PC-3 (cell line): ENCODE measurements at regions not wholly inside any gene's neighbourhood (a gene's known extent, or its start where the extent isn't known, plus 50 kb on each side); places are given as distances from the start of the nearest gene placed in this dataset.

ENCODE experiments used
- ATAC-seq: fragments of 200-7000 bp; cut with Tn5 transposase; 2 replicates; pipeline ENCODE4 v1.9.1; 2020; ENCODE audit warnings: mild to moderate bottlenecking, moderate library complexity
- BruUV-seq: library from RNA; stranded (reverse); fragments of 400-500 nt; replicated peaks from 2 replicates; lab custom pipeline; 2021; lab: Mats Ljungman, UMichigan
- CTCF ChIA-PET: fragments of 300-600 bp; sonication (Branson Sonifier 250); formaldehyde crosslinking; loops from one replicate; lab custom pipeline; 2022; ENCODE audit warnings: antibody characterized with exemption; lab: Charles Lee
- POLR2A ChIA-PET: fragments of 300-600 bp; sonication (Branson Sonifier 250); formaldehyde crosslinking; loops from one replicate; lab custom pipeline; 2022; ENCODE audit warnings: antibody characterized with exemption; ENCODE audit not compliant: unreplicated experiment; lab: Charles Lee
- DNase-seq: peaks from one replicate; pipeline ENCODE4 v3.0.0-alpha.2; 2015
- H2AFZ ChIP-seq: fragments of 300-600 bp; sonication (generic); 2 replicates; pipeline ENCODE4 v1.6.0; 2016; ENCODE audit warnings: antibody characterized with exemption, low read length
- H3F3A ChIP-seq: fragments of 300-600 bp; sonication (generic); one replicate; pipeline ENCODE4 v1.6.0; 2017; ENCODE audit warnings: antibody characterized with exemption, low read length, control low read depth, mild to moderate bottlenecking; ENCODE audit not compliant: unreplicated experiment
- H3K27ac ChIP-seq: fragments of 300-600 bp; sonication (generic); 2 replicates; pipeline ENCODE4 v1.5.1; 2016; ENCODE audit warnings: mild to moderate bottlenecking, low read length
- H3K27me3 ChIP-seq: fragments of 300-600 bp; sonication (generic); 2 replicates; pipeline ENCODE4 v1.6.1; 2016; ENCODE audit warnings: low read length, mixed read lengths
- H3K36me3 ChIP-seq: fragments of 300-600 bp; sonication (generic); 2 replicates; pipeline ENCODE4 v1.6.1; 2016; ENCODE audit warnings: low read depth, mixed run types, low read length, mixed read lengths
- H3K4me1 ChIP-seq: fragments of 300-600 bp; sonication (generic); 2 replicates; pipeline ENCODE4 v1.5.1; 2016; ENCODE audit warnings: low read length; ENCODE audit not compliant: insufficient read depth
- H3K4me2 ChIP-seq: fragments of 300-600 bp; sonication (generic); 2 replicates; pipeline ENCODE4 v1.6.0; 2016; ENCODE audit warnings: low read length
- H3K4me3 ChIP-seq: fragments of 300-600 bp; sonication (generic); 2 replicates; pipeline ENCODE4 v1.5.1; 2016; ENCODE audit warnings: mild to moderate bottlenecking, low read length, mixed read lengths
- H3K79me2 ChIP-seq: fragments of 300-600 bp; sonication (generic); 2 replicates; pipeline ENCODE4 v1.6.1; 2017; ENCODE audit warnings: low read length, mixed read lengths
- H3K9ac ChIP-seq: fragments of 300-600 bp; sonication (generic); 2 replicates; pipeline ENCODE4 v1.6.0; 2016; ENCODE audit warnings: mild to moderate bottlenecking, low read length
- H3K9me2 ChIP-seq: fragments of 300-600 bp; sonication (generic); replicated peaks from 2 replicates; pipeline ENCODE4 v1.6.1; 2016; ENCODE audit warnings: mixed run types, low read length, mixed read lengths
- H3K9me3 ChIP-seq: fragments of 300-600 bp; sonication (generic); 2 replicates; pipeline ENCODE4 v1.6.1; 2016; ENCODE audit warnings: low read length, mixed read lengths
- H4K20me1 ChIP-seq: fragments of 300-600 bp; sonication (generic); 2 replicates; pipeline ENCODE4 v1.6.1; 2016; ENCODE audit warnings: low read length, mixed read lengths
- EZH2 ChIP-seq: fragments of 300-600 bp; sonication (generic); IDR thresholded peaks from one replicate; pipeline ENCODE4 v1.6.1; 2017; ENCODE audit warnings: antibody characterized with exemption, mild to moderate bottlenecking, low read length; ENCODE audit not compliant: unreplicated experiment
- EZH2phosphoT487 ChIP-seq: fragments of 300-600 bp; sonication (generic); IDR thresholded peaks from 2 replicates; pipeline ENCODE4 v1.6.1; 2018; ENCODE audit warnings: mild to moderate bottlenecking, antibody characterized with exemption, low read length, borderline replicate concordance
- intact Hi-C: fragments of 100-400 bp; cut with micrococcal nuclease; formaldehyde crosslinking; loops from 2 replicates; pipeline ENCODE4 v1.9.0; 2023
- TF ChIP-seq, protein P1 (sequence below): fragments of 300-600 bp; sonication (generic); conservative IDR thresholded peaks from 2 replicates; pipeline ENCODE4 v1.5.1; 2017; ENCODE audit warnings: antibody characterized with exemption, low read depth, mild to moderate bottlenecking, low read length

DNA sequence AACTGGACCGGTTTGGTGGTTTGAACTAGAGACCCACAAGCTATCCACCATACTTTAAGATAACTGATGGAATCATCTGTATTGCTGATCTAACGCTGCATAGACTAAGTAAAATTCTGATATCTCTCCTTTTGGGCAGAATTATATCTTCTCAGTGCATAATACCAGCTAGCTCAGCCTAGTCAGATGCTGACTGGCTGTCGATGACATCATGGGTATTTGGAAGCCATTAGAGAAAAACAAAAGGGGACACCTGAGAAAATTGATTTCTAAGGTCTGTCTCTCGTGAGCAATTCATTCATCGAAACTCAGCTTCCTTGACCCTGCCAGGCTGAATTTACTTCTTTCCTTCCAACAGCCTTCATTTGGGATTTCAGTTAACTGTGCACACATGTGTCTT, 263.0 kb upstream of the CCL2 start:
- TF ChIP-seq EZH2, result no peak
- TF ChIP-seq, protein P1, sequence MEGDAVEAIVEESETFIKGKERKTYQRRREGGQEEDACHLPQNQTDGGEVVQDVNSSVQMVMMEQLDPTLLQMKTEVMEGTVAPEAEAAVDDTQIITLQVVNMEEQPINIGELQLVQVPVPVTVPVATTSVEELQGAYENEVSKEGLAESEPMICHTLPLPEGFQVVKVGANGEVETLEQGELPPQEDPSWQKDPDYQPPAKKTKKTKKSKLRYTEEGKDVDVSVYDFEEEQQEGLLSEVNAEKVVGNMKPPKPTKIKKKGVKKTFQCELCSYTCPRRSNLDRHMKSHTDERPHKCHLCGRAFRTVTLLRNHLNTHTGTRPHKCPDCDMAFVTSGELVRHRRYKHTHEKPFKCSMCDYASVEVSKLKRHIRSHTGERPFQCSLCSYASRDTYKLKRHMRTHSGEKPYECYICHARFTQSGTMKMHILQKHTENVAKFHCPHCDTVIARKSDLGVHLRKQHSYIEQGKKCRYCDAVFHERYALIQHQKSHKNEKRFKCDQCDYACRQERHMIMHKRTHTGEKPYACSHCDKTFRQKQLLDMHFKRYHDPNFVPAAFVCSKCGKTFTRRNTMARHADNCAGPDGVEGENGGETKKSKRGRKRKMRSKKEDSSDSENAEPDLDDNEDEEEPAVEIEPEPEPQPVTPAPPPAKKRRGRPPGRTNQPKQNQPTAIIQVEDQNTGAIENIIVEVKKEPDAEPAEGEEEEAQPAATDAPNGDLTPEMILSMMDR, result no peak
- no peak for TF ChIP-seq EZH2phosphoT487
- no peaks in the 10 kb centered on the region for H3K27me3 ChIP-seq
- H3F3A ChIP-seq, result no peaks in the 10 kb centered on the region
- no peaks in the 10 kb centered on the region for H4K20me1 ChIP-seq
- intact Hi-C loops, result no loop called here
- H3K36me3 ChIP-seq, result no peaks in the 10 kb centered on the region
- ChIA-PET POLR2A (no interaction called here), CTCF (no interaction called here)
- no peaks in the 10 kb centered on the region for H3K9me3 ChIP-seq
- H3K27ac ChIP-seq, result no peak overlapping the region
- H3K4me3 ChIP-seq, result no peak overlapping the region
- no peak overlapping the region for H3K4me2 ChIP-seq
- no peaks in the 10 kb centered on the region for H3K4me1 ChIP-seq
- H3K9ac ChIP-seq, result no peak overlapping the region
- no peaks in the 10 kb centered on the region for H3K79me2 ChIP-seq
- ATAC-seq (no peak), DNase-seq (no peak)
- H2AFZ ChIP-seq, result no peak overlapping the region
- no peaks in the 10 kb centered on the region for H3K9me2 ChIP-seq
- no TSS peak for BruUV-seq

DNA sequence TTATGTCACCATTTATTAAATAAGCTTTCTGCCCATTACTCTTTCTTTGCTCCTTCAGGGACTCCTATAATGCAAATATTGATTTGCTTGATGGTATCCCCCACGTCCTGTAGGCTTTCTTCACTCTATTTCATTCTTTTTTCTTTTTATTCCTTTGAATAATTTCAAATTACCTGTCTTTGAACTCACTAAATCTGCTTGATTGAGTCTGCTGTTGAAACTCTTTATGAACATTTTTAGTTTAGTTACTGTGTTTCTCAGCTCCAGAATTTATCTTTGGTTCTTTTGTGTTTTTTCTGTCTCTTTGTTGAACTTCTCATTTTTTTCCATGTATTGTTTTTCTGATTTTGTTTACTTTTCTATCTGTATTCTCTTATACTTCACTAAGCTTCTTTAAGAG, 254.4 kb upstream of the CCL2 start:
- no TSS peak for BruUV-seq
- no peak for ATAC-seq
- H3K4me3 ChIP-seq, result no peak overlapping the region
- H3K4me1 ChIP-seq, result no peaks in the 10 kb centered on the region
- intact Hi-C loops, result no loop called here
- H4K20me1 ChIP-seq, result no peaks in the 10 kb centered on the region
- no peaks in the 10 kb centered on the region for H3K9me2 ChIP-seq
- H3K9me3 ChIP-seq, result 0 out of 2 replicates have a peak, but pooled peaks cover 3% of the 10 kb centered on the region
- H3K27ac ChIP-seq, result no peak overlapping the region
- no peak for DNase-seq
- no peak overlapping the region for H3K4me2 ChIP-seq
- H3F3A ChIP-seq, result no peaks in the 10 kb centered on the region
- POLR2A ChIA-PET, result no interaction called here
- no peak overlapping the region for H3K9ac ChIP-seq
- H3K36me3 ChIP-seq, result no peaks in the 10 kb centered on the region
- no peaks in the 10 kb centered on the region for H3K79me2 ChIP-seq
- H3K27me3 ChIP-seq, result no peaks in the 10 kb centered on the region
- TF ChIP-seq EZH2, result no peak
- TF ChIP-seq EZH2phosphoT487, result no peak
- TF ChIP-seq, protein P1, result no peak
- no peak overlapping the region for H2AFZ ChIP-seq
- CTCF ChIA-PET, result no interaction called here

DNA sequence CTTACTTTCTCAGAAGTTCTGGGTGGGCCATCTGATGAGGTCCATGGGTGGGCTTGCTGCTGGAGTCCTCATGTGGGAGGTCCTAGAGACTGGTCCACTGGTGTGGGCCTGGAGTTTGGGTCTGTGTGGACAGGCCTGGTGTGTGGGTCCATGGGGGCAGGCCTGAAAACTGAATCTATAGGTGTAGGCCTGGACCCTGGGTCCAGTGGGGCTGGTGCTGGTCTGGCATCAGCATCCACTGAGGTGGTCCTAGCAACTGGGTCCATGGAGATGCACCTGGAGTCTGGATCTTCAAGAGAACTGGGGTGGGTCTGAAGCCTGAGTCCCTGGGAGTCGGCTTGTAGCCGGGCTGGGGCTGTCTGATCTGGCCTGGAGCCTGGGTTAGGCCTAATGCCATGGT, 253.8 kb upstream of the CCL2 start:
- Histone ChIP-seq H4K20me1 (no peaks in the 10 kb centered on the region), H3K4me1 (no peaks in the 10 kb centered on the region), H3K9me3 (0 out of 2 replicates have a peak, but pooled peaks cover 3% of the 10 kb centered on the region), H3F3A (no peaks in the 10 kb centered on the region), H3K36me3 (no peaks in the 10 kb centered on the region), H3K9ac (no peak overlapping the region), H3K27me3 (no peaks in the 10 kb centered on the region), H3K79me2 (no peaks in the 10 kb centered on the region), H3K4me2 (no peak overlapping the region), H3K4me3 (no peak overlapping the region), H2AFZ (no peak overlapping the region), H3K9me2 (no peaks in the 10 kb centered on the region), H3K27ac (no peak overlapping the region)
- DNase-seq, result no peak
- no TSS peak for BruUV-seq
- CTCF ChIA-PET, result no interaction called here
- intact Hi-C loops, result no loop called here
- POLR2A ChIA-PET, result no interaction called here
- no peak for ATAC-seq
- no peak for TF ChIP-seq EZH2phosphoT487
- TF ChIP-seq, protein P1, result no peak
- TF ChIP-seq EZH2, result no peak
